ENCODE measurements at regions not wholly inside any gene's neighbourhood (a gene's known extent, or its start where the extent isn't known, plus 50 kb on each side); places are given as distances from the start of the nearest gene placed in this dataset.

DNA sequence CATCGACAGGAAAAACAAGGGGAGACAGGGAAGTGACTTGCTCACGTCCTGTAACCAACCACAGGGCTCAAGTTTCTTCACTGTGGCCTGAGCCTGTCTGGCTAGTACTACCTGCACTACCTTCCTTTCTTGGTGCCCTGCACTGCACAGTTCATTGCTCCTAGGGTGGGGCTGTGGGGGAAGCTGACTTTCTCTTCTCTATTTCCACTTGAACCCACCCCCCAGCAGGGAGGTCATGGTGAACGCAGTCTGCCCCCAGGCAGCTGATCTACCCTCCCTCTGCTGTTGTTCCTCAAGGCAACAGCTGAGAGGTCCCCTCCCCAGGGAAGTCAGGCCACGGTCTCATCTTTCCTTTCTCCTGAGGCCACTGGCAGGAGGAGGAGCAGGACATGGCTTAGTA is 532.1 kb downstream of the SOX11 start:
- no peak overlapping the region for H3K4me3 Mint-ChIP-seq
- ChIA-PET CTCF (no interaction called here), POLR2A (no interaction called here)
- peaks cover 5% of the 10 kb centered on the region for H3K27me3 Mint-ChIP-seq (ENCODE audit: low read depth)
- no peak overlapping the region for H3K27ac Mint-ChIP-seq
- no peaks in the 10 kb centered on the region for H3K4me1 Mint-ChIP-seq
- TF ChIP-seq ZNF423 (CRISPR knock-in tag; IDR thresholded peaks at IDR 0.05) (no peak), ZNF232 (CRISPR knock-in tag; IDR thresholded peaks at IDR 0.05) (no peak), OVOL2 (CRISPR knock-in tag; IDR thresholded peaks at IDR 0.05; ENCODE audit: borderline replicate concordance) (no peak), ETV6 (CRISPR knock-in tag; IDR thresholded peaks at IDR 0.05) (no peak), SOX15 (CRISPR knock-in tag; IDR thresholded peaks at IDR 0.05) (no peak), GRHL2 (CRISPR knock-in tag; IDR thresholded peaks at IDR 0.05; ENCODE audit: insufficient replicate concordance, severe bottlenecking) (no peak), HMGA2 (CRISPR knock-in tag; IDR thresholded peaks at IDR 0.05) (no peak), ATF1 (CRISPR knock-in tag; IDR thresholded peaks at IDR 0.05) (no peak), ZNF138 (CRISPR knock-in tag; conservative IDR thresholded peaks at IDR 0.05) (no peak), MYBL2 (CRISPR knock-in tag; IDR thresholded peaks at IDR 0.05) (no peak)
- TF ChIP-seq, protein P1, sequence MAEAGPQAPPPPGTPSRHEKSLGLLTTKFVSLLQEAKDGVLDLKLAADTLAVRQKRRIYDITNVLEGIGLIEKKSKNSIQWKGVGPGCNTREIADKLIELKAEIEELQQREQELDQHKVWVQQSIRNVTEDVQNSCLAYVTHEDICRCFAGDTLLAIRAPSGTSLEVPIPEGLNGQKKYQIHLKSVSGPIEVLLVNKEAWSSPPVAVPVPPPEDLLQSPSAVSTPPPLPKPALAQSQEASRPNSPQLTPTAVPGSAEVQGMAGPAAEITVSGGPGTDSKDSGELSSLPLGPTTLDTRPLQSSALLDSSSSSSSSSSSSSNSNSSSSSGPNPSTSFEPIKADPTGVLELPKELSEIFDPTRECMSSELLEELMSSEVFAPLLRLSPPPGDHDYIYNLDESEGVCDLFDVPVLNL (CRISPR knock-in tag; IDR thresholded peaks at IDR 0.05; ENCODE audit: borderline replicate concordance, low read depth), result no peak
- TF ChIP-seq, protein P2, sequence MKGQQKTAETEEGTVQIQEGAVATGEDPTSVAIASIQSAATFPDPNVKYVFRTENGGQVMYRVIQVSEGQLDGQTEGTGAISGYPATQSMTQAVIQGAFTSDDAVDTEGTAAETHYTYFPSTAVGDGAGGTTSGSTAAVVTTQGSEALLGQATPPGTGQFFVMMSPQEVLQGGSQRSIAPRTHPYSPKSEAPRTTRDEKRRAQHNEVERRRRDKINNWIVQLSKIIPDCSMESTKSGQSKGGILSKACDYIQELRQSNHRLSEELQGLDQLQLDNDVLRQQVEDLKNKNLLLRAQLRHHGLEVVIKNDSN (CRISPR knock-in tag; IDR thresholded peaks at IDR 0.05), result no peak
- TF ChIP-seq, protein P3, sequence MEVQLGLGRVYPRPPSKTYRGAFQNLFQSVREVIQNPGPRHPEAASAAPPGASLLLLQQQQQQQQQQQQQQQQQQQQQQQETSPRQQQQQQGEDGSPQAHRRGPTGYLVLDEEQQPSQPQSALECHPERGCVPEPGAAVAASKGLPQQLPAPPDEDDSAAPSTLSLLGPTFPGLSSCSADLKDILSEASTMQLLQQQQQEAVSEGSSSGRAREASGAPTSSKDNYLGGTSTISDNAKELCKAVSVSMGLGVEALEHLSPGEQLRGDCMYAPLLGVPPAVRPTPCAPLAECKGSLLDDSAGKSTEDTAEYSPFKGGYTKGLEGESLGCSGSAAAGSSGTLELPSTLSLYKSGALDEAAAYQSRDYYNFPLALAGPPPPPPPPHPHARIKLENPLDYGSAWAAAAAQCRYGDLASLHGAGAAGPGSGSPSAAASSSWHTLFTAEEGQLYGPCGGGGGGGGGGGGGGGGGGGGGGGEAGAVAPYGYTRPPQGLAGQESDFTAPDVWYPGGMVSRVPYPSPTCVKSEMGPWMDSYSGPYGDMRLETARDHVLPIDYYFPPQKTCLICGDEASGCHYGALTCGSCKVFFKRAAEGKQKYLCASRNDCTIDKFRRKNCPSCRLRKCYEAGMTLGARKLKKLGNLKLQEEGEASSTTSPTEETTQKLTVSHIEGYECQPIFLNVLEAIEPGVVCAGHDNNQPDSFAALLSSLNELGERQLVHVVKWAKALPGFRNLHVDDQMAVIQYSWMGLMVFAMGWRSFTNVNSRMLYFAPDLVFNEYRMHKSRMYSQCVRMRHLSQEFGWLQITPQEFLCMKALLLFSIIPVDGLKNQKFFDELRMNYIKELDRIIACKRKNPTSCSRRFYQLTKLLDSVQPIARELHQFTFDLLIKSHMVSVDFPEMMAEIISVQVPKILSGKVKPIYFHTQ (CRISPR knock-in tag; IDR thresholded peaks at IDR 0.05), result no peak
- DNase-seq (ENCODE audit: low spot score) (no peak), ATAC-seq (no peak)
- peaks cover 73% of the 10 kb centered on the region for H3K36me3 Mint-ChIP-seq
- peaks cover 85% of the 10 kb centered on the region for H3K9me3 Mint-ChIP-seq

DNA sequence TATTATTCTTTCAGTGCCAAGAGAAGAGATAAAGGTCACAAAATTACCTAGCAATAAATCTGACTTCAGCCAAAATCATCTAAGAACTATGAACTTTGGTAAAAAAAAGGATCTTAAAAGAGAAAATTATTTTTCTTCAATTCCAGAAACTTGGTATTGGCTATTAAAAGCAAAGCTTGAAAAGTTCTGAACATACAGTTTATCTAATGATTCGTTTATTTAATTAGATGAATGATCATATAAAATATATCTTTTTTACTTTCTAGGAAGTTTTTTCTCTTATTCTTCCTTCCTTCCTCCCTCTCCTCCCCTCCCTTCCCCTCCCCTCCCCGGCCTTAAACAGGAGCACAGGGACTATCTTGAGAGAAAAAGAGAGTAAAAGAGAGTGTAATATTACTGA is 536.1 kb downstream of the SOX11 start:
- ATAC-seq (no peak), DNase-seq (ENCODE audit: low spot score) (no peak)
- peaks cover 85% of the 10 kb centered on the region for H3K9me3 Mint-ChIP-seq
- H3K27ac Mint-ChIP-seq, result no peak overlapping the region
- H3K4me3 Mint-ChIP-seq, result no peak overlapping the region
- peaks cover 9% of the 10 kb centered on the region for H3K27me3 Mint-ChIP-seq (ENCODE audit: low read depth)
- CTCF ChIA-PET, result no interaction called here
- H3K36me3 Mint-ChIP-seq, result peaks cover 74% of the 10 kb centered on the region
- POLR2A ChIA-PET, result no interaction called here
- H3K4me1 Mint-ChIP-seq, result no peaks in the 10 kb centered on the region
- no peak for TF ChIP-seq NR2C2 (CRISPR knock-in tag; IDR thresholded peaks at IDR 0.05)
- TF ChIP-seq, protein P4, sequence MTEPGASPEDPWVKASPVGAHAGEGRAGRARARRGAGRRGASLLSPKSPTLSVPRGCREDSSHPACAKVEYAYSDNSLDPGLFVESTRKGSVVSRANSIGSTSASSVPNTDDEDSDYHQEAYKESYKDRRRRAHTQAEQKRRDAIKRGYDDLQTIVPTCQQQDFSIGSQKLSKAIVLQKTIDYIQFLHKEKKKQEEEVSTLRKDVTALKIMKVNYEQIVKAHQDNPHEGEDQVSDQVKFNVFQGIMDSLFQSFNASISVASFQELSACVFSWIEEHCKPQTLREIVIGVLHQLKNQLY (CRISPR knock-in tag; IDR thresholded peaks at IDR 0.05), result no peak
- TF ChIP-seq, protein P5, sequence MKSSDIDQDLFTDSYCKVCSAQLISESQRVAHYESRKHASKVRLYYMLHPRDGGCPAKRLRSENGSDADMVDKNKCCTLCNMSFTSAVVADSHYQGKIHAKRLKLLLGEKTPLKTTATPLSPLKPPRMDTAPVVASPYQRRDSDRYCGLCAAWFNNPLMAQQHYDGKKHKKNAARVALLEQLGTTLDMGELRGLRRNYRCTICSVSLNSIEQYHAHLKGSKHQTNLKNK (CRISPR knock-in tag; IDR thresholded peaks at IDR 0.05), result no peak
- TF ChIP-seq, protein P6, sequence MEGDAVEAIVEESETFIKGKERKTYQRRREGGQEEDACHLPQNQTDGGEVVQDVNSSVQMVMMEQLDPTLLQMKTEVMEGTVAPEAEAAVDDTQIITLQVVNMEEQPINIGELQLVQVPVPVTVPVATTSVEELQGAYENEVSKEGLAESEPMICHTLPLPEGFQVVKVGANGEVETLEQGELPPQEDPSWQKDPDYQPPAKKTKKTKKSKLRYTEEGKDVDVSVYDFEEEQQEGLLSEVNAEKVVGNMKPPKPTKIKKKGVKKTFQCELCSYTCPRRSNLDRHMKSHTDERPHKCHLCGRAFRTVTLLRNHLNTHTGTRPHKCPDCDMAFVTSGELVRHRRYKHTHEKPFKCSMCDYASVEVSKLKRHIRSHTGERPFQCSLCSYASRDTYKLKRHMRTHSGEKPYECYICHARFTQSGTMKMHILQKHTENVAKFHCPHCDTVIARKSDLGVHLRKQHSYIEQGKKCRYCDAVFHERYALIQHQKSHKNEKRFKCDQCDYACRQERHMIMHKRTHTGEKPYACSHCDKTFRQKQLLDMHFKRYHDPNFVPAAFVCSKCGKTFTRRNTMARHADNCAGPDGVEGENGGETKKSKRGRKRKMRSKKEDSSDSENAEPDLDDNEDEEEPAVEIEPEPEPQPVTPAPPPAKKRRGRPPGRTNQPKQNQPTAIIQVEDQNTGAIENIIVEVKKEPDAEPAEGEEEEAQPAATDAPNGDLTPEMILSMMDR (IDR thresholded peaks at IDR 0.05), result no peak
- no peak for TF ChIP-seq ZNF263 (CRISPR knock-in tag; IDR thresholded peaks at IDR 0.05; ENCODE audit: low read depth)
- TF ChIP-seq CREB1 (CRISPR knock-in tag; IDR thresholded peaks at IDR 0.05), result no peak
- TF ChIP-seq, protein P7, sequence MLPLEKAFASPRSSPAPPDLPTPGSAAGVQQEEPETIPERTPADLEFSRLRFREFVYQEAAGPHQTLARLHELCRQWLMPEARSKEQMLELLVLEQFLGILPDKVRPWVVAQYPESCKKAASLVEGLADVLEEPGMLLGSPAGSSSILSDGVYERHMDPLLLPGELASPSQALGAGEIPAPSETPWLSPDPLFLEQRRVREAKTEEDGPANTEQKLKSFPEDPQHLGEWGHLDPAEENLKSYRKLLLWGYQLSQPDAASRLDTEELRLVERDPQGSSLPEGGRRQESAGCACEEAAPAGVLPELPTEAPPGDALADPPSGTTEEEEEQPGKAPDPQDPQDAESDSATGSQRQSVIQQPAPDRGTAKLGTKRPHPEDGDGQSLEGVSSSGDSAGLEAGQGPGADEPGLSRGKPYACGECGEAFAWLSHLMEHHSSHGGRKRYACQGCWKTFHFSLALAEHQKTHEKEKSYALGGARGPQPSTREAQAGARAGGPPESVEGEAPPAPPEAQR (CRISPR knock-in tag; IDR thresholded peaks at IDR 0.05), result no peak
- TF ChIP-seq IRF2 (CRISPR knock-in tag; IDR thresholded peaks at IDR 0.05; ENCODE audit: borderline replicate concordance, low read depth), result no peak
- TF ChIP-seq, protein P2 (CRISPR knock-in tag; IDR thresholded peaks at IDR 0.05), result no peak
- TF ChIP-seq, protein P8, sequence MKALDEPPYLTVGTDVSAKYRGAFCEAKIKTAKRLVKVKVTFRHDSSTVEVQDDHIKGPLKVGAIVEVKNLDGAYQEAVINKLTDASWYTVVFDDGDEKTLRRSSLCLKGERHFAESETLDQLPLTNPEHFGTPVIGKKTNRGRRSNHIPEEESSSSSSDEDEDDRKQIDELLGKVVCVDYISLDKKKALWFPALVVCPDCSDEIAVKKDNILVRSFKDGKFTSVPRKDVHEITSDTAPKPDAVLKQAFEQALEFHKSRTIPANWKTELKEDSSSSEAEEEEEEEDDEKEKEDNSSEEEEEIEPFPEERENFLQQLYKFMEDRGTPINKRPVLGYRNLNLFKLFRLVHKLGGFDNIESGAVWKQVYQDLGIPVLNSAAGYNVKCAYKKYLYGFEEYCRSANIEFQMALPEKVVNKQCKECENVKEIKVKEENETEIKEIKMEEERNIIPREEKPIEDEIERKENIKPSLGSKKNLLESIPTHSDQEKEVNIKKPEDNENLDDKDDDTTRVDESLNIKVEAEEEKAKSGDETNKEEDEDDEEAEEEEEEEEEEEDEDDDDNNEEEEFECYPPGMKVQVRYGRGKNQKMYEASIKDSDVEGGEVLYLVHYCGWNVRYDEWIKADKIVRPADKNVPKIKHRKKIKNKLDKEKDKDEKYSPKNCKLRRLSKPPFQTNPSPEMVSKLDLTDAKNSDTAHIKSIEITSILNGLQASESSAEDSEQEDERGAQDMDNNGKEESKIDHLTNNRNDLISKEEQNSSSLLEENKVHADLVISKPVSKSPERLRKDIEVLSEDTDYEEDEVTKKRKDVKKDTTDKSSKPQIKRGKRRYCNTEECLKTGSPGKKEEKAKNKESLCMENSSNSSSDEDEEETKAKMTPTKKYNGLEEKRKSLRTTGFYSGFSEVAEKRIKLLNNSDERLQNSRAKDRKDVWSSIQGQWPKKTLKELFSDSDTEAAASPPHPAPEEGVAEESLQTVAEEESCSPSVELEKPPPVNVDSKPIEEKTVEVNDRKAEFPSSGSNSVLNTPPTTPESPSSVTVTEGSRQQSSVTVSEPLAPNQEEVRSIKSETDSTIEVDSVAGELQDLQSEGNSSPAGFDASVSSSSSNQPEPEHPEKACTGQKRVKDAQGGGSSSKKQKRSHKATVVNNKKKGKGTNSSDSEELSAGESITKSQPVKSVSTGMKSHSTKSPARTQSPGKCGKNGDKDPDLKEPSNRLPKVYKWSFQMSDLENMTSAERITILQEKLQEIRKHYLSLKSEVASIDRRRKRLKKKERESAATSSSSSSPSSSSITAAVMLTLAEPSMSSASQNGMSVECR (CRISPR knock-in tag; IDR thresholded peaks at IDR 0.05; ENCODE audit: borderline replicate concordance), result no peak

Measured in WTC11 (cell line).